HG03066 (cell line): ENCODE measurements at regions not wholly inside any gene's neighbourhood (a gene's known extent, or its start where the extent isn't known, plus 50 kb on each side); places are given as distances from the start of the nearest gene placed in this dataset.

Experiments
- ATAC-seq: cut with Tn5 transposase; IDR thresholded peaks from one replicate; pipeline ENCODE4 v1.9.1; 2021; ENCODE audit warnings: low read depth; ENCODE audit not compliant: unreplicated experiment

GRCh38 chr5:68161156-68161555, 54.4 kb upstream of the PIK3R1 start:
- ATAC-seq: no peak

GRCh38 chr5:68159224-68159951, 56.2 kb upstream of the PIK3R1 start:
- ATAC-seq: no peak

GRCh38 chr5:68155940-68156339, 59.6 kb upstream of the PIK3R1 start:
- no peak for ATAC-seq

DNA sequence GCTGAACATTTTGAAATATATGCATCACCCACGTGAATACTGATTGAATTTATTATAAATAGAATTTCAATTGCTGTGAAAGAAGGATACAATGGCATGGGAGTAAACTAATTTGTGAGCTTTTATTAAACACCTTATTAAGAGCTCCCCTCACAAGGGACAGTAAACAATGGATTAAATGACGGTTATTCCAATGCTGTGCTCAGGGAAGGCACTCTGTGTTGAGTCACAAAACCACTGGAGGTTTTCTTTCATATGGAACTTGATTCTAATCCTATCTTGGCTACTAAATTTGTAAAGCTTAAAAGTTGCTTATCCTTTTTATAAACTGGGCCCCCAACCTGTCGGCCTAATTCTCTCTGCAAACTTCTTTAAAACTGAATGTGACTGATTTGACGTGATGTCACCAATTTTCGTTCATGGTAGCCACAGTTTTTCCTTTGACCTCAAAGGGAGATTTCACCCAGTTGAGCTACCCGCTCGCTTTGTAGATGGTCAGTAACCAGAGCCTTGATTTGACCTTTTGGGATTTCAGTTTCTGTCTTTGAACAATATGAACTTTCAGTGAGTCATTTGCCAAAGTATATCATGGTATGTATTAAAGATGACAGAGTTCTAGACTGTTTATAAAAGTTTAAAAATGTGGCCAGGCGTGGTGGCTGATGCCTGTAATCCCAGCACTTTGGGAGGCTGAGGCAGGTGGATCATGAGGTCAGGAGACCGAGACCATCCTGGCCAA, 61.3 kb upstream of the PIK3R1 start:
- no peak for ATAC-seq

DNA sequence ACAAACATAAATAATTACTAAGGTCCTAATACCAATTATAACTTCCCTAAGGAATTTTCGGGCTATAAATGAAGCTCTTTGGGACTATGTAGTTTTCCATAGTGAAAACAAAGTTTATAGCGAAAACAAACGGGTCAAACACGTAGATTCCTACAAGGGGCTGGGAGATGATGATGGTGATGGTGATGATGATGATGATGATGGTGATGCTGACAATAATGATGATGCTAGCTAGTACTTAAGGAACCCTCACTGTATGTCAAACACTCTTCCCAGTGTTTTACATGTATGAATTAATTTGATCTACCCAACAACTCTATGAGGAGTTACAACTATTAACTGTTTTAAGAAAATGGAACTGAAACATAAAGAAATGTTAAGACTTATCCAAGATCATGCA, 63.7 kb upstream of the PIK3R1 start:
- no peak for ATAC-seq

GRCh38 chr5:68149189-68149588, 66.4 kb upstream of the PIK3R1 start:
- ATAC-seq: no peak

DNA sequence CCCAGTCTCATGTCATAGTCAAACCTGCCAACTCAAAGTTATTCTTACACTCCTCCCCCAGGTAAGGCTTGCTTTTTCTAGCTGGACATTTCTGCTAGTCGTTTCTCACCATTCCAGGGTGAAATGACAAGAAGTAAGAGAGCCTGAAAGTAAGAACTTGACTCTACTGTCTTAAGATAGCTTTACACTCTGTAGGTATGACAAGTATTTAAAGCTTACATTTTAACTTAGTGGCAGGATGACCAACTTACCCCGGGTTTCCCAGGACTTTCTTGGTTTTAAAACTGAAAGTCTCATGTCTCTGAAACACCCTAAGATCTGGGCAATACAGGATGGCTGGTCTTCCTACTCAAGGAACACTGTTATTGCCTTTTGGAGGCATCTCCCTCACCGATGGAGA, 67.5 kb upstream of the PIK3R1 start:
- ATAC-seq: peak; percentile 44

DNA sequence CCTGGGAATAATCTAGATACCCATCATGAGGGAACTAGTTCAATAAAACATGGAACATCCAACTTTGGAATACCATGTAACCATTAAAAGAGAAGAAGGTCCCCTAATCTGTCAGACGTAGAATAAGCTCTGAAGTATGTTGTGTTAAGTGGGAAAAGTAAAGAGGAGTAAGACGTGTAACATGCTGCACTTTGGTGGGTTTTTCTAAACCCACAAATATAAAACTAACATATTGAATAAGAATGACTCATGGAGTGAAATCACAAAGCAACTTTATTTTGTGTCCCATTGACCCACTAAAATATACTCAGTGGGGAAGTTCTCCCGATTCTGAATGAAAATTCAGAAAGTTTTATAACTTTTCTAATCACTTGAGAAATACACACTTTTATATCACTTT, 67.9 kb upstream of the PIK3R1 start:
- ATAC-seq: no peak

DNA sequence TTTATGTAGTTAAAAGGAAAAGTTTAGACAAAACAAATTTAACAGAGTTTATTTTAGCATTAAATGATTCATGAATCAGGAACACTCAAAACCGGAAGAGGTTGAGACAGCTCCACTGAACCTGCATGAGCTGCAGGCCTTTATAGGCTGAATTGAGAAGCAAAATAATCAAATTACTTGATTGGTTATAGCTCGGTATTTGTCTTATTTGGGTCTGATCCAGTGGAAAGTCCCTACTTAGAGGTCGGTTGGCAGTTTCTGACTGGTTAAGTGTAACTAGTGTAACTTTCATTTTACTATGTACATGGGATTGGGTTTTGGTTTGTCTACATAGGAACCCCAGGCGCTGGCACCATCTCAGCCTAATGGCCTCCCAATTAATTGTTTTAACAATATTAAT, 74.1 kb upstream of the PIK3R1 start:
- no peak for ATAC-seq

GRCh38 chr5:68140763-68141162, 74.8 kb upstream of the PIK3R1 start:
- peak; percentile 50 for ATAC-seq

DNA sequence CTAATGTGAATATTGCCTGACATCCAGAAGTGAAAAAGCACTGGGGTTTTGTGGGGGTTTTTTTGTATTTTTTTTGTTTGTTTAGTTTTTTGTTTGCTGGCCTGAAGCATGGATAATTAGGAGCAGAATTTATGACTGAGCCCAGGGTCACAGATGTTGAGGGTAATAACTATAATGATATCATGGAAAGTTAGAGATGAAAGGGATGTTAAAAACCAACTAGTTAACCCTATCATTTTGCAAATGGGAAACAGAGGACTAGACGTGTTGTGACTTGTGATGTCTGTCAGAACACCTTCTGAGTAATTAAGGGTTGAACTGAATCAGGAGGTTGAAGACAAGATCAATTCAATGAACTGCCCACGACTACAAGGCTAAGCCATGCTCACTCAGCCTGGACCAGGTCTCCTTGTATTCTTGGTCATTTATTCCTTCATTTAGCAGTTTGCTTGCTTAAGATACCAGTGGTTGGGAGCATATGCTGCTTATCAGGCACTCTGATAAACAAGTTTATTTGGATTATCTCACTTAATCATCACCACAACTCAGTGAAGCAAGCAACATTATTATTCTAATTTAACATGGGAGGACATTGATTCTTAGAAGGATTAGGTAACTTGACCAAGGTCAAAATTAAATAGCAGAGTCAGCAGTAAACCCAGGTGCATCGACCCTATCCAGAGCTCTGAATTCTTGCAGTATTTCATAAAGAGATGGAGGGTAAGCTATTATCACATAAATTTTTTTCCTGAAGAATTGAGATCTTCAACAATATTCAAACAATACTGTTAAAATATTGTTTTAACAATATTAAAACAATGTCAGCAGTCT, 75.7 kb upstream of the PIK3R1 start:
- no peak for ATAC-seq

DNA sequence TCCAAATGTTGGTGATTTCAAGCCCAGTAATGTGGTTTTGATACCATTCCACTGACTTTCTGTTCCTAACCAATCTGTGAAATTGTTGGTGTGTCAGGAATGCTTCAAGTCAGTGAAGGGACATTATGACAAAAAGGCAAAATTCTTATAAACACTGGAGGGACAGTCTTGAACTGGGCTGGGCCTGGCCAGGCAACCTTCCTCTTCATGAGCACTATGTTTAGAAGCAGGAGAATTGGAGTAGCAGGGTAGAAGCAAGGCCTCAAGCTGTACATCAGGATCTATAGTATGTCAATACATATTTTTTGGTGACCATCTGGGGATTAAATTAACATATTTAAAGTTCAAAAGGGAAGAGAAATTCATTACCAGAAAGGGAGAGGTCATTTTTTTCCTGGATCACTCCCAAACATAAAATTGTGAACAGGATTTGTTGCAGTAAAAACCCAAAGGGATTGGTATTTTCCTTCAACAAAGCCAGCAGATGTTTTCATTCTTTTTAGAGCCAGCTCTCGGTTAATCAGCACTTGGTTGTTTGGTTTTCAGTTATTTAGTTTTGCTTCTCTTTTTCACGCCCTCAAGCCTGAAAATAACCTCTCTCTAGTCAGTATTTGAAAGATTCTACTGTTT, 77.9 kb upstream of the PIK3R1 start:
- no peak for ATAC-seq

DNA sequence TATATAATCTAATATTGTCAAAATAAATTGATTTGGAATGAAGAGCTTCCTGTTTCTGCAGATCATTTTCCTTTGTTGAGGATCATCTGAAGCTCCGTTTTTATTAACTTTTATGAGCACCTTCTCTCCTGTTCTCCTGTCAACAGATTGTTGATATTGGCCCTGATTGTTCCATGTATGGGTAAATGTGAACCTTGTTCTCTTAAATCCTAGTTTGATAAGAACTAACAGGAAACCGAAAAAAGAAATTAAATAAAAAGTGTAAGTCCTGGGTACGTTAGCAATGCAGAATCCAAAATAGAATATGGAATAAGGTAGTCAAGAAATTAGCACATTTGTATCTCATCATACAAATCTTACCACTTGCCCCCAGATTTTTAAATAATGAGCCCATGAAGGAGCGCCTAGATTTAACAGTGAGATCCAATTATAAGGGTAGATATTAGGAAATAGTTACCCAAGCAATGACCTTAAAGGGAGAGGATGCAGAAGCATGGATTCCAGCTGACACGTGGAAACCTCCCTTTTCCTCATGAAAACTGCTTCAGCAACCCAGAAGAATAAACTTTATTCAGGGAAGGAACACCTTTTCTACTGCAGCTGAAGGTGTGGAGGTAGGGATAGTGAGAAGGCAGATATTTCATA, 80.8 kb upstream of the PIK3R1 start:
- ATAC-seq: no peak

DNA sequence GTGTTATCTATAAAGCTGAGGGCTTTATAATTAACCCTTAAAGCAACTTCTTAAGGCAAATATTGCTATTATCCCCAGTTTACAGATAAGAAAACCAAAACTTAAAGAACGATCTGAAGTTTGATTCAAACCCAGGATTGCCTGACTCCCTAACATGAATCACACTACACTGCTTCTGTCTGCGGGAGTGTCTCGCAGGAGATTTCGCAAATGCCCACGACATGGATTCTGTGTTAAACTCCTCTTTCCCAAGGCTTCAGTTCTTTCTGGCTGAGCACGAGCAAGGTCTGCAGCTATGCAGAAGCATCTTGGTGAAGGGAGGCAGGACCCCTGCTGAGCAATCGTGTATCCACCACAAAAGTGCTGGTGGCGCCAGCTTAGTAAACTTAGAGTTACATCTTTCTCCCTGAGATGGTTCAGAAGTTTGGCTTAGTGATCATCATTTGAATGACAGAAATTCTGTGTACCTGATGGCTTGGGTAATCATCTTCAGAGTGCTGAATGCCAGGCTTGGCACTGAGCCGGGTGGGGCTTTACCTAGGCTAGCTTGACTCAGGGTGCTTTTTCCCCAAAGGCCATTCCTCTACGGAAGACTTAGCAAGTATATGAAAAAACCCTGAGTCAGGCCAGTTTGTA, 81.4 kb upstream of the PIK3R1 start:
- no peak for ATAC-seq

DNA sequence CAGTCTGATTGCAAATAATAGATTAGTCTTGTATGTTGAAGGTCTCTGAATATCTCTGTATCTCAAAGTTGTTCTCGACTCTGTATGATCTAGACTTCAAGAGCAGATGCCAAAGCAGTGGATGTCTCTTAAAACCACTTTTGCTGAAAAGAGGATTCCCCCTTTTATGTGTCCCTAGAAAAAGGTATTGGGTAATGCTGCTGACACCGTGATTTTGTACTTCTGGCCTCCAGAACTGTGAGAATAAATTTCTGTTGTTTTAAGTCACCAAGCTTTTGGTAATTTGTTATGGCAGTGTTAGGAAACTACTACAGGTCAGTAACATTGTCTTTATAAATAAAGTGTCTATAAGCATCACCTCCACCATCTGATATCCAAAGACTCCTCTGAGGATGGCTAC, 85.3 kb upstream of the PIK3R1 start:
- no peak for ATAC-seq

GRCh38 chr5:68129364-68129763, 86.2 kb upstream of the PIK3R1 start:
- no peak for ATAC-seq

GRCh38 chr5:68126886-68127285, 88.7 kb upstream of the PIK3R1 start:
- no peak for ATAC-seq

DNA sequence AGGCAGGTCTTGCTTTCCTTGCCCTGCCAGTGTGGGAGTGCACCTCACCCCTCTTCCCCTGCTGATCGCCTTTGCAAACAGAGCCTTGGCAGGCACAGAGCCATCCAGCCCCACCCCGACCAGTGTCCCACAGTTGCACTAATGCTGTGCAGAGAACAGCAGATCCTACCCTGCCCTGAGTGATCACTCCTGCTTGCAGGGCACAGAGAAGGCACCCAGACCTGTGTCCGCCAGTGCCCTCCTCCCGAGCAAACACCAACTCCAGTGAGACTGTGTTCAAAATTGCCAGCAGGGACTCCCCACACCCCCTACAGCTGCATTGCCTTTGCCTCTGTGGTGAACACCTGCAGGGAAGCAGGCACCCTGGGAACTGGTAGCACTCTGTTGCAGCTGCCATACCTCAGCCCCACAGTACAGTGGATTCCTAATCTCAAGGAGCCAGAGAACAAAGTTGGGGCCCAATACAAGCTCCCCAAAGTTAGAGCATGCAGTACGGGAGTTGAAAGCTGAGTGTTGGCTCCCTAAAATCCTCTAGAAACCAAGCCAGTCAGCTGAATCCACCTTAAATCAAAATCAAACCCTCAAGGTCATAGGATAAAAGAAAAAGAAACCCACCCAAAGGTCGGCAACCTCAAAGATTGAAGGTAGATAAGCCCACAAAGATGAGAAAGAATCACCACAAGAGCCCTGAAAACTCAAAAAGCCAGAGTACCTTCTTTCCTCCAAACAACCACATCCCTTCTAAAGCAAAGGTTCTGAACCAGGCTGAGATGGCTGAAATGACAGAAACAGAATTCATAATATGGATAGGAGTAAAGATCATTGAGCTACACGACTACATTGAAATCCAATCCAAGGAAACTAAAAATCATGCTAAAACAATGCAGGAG, 92.9 kb upstream of the PIK3R1 start:
- ATAC-seq: no peak

DNA sequence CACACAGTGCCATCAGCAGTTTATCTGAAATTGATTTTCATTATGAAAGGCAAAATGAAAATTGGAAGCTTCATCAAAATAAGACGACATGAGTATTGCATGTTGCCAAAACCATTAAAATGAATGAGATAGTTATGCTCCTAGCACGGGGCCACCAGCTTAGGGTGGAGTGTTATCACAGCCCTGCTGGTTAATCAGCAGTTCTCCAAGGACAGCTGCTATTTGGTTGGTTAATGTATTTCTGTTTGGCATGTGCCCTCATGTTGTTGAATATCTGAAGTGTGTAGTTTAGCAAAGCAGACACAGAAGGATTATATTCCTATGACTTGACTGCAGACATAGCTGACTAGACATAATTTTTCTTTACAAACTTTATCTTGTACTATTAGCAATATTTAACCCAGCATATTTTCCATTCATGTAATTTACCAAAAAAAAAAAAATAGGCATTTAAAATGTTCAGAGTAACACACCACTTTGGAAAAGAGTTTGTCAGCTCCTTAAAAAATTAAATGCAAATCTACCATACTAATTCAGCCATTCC, 98.6 kb upstream of the PIK3R1 start:
- ATAC-seq: no peak
